ENCODE measurements at regions not wholly inside any gene's neighbourhood (a gene's known extent, or its start where the extent isn't known, plus 50 kb on each side); places are given as distances from the start of the nearest gene placed in this dataset.
"Not testable (repeated sequence)": the region's sequence is repeated elsewhere in the genome, so short reads cannot be mapped to it uniquely, and the experiment has no call there.

DNA sequence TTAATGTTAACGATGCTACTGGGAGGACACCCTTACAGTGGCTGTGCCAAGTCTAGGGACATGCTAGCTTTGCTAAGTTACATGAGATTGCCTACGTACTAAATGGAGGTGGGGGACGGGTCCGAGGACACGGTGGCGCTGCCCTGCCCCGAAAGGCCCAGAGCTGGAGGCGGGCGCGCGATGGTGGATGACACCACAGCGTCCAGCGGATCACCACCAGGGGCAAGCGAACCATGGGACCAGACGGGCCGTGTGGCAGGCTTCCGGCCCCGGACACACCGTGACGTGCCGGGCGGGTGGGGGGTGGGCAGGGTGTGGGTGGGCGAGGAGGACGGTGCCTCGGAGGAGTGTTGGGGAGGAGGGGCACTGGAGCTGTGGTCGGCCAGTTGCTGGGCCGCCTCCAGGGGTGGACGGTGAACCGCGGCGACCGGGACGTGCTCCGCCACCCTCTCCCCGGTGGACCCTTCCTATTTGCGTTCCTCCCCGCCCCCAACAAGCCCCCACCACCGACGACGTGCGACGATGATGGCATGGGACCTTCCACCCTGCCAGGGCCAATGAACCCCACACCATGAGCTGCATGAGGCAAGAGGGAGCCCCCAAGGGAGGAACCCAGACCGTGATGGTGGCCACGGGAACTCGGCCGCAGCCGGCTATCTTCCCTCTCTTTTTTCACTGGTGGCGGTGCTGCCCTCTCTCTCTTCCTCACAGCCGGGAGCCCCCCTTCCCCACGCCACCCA lies 773.3 kb upstream of the DEFB115 start:
- DNase-seq, result no peak

DNA sequence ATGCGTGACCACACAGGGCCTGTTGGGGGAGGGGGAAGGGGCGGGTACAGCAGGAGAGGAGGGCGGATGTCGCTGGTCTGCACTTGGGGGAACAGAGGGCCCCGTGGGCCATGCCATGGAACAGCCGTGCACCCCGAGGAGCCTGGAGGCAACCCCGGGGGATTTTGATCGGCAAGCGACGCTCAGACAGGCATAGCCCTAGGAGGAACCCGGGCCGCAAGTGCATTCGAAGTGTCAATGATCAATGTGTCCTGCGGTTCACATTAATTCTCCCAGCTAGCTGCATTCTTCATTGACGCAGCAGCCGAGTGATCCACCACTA lies 772.8 kb upstream of the DEFB115 start:
- DNase-seq, result no peak

DNA sequence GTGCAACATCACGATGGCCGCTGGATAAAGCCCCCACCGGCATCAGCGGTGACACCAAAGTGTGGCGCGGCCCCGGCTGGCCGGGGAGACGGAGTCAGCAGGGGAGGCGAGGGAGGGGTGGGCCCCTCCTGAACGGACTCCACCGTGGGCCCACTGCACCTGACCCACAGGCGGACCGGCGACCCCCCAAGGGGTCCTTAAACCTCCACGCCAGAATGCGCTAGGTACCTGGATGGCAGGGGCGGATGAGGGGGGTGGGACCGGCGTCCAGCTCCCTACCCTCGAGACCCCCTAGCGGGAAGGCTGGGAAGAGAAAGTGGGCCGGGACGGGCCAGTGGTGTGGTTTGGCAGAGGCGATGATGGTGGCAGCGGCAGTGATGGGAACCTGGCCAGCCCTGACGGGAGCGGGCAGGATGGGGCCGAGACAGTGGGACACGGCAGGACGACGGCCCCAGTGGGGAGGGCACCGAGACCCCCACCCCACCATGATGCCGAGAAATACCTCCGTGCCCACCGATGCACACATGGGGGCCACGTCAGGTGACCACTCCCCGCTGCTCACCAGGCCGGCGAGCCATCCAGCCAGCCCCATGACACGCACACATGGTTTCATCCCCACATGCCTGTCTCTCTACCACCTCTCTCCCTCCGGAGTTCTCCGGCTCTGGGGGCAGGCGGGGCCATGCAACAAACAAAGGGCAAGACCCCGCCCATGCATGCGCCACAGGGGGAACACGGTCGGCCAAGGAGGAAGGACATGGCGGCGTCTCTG lies 771.9 kb upstream of the DEFB115 start:
- no peak for DNase-seq

GRCh38 chr20:30486103-30486478 lies 771.4 kb upstream of the DEFB115 start:
- DNase-seq, result no peak

DNA sequence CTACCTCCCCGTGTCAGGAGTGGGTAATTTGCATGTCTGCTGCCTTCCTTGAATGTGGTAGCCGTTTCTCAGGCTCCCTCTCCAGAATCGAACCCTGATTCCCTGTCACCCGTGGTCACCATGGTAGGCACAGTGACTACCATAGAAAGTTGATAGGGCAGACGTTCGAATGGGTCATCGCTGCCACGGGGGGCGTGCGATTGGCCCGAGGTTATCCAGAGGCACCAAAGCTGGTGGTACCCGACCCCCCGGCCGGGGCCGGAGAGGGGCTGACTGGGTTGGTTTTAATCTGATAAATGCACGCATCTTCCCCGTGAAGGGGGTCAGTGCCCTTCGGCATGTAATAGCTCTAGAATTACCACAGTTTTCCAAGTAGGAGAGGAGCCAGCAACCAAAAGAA lies 770.0 kb upstream of the DEFB115 start:
- not testable (repeated sequence) for DNase-seq

DNA sequence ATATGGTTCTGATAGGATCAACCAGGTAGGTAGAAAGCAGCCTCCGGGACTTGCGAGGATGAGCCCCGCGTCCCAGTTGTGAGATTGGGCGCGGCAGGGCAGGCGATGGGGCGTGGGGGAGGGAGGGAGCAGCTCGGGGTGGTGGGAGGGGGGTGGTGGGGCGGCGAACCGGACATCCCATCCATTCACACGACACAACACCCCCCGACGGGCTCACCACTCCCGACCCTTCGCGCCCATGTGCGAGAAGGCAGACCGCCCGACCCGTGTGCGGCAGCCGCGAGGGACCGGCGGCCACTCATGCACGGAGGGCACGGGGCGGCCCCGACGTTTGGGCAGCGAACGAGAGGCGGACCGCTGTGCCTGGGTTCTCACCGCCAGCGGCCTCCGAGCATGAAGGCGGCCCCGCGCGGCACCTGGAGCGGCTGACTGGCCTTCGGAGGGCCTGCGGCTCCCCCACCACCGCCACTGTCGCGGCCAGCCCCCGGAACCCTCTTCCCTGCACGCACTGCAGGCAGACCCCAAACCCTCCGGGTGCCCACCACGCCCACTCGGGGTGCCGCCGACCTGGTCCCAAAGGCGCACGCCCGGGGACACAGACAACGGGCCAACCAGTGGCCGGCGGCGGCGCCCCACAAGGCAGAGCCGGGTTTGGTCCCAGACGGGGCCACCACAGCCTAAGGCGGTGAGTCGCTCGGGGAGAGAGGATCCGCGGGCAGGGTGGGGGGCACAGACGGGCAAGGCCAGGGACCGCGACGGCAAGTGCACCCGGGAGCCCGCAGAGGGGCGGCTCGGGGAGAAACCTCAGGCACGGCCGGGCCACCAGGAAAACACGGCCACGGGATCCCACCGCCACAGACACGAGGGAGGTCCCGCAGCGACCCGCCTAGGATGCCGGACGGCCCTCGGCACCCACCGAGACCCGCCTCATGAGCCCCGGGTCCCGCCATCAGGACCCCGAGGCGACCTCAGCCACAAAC lies 769.2 kb upstream of the DEFB115 start:
- no peak for DNase-seq

DNA sequence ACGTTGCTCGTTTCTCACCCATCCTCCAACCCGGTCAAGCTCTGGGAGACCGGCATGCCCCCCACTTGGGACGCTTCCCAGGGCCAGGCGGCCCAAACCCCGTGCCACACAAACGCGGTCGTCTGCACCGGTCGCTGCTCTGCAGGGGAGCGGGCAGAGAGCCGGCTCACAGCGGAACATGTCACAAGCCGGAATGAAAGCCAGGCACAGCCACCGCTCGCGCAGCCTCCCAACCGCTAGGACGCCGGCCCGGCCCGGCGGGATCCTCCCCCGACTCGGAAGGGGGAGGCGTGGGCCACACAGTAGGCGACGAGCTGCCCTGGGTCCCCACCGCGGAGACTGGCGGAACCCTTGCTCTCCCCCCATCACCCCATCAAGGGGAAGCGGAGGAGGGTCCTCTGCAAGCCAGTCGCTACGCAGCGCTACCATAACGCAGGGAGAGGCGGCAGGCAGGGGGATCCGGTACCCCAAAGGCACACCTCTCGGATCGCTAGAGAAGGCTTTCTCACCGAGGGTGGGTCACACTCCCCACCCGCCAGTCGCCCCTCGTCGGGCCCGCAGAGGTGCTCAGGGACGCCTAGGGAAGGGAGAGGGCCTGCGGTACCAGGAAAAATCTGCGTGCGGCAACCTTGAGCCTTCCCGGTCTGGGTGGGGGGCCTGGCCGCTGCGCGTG lies 768.4 kb upstream of the DEFB115 start:
- no peak for DNase-seq

- DNase-seq, result no peak
These were observed 767.9 kb upstream of the DEFB115 start for GRCh38 chr20:30489614-30490003.

- DNase-seq, result no peak
These were observed 766.4 kb upstream of the DEFB115 start for GRCh38 chr20:30491016-30491415.

GRCh38 chr20:30496656-30497055 lies 760.8 kb upstream of the DEFB115 start:
- DNase-seq, result not testable (repeated sequence)

DNA sequence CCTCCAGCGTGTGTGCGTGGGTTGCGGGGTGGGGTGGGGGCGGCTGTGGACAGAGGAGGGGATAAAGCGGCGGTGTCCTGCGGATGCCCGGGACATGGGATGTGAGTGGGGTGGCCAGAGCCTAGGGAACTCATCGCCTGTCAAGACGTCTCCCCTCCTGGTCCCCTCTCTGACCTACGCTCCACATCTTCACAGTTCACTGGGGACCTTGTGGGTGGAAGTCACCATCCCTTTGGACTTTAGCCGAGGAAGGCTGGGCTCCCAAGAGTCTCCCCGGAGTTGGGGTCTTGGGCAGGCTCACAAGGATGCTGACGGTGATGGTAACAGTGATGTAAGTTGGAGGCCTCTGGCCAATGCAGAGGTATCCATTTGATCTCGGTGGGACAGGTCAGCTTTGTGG lies 760.3 kb upstream of the DEFB115 start:
- not testable (repeated sequence) for DNase-seq

GRCh38 chr20:30499123-30499522 lies 758.3 kb upstream of the DEFB115 start:
- DNase-seq, result no peak

GRCh38 chr20:30499716-30500446 lies 757.6 kb upstream of the DEFB115 start:
- not testable (repeated sequence) for DNase-seq

- DNase-seq, result not testable (repeated sequence)
These were observed 757.0 kb upstream of the DEFB115 start for GRCh38 chr20:30500447-30500820.

GRCh38 chr20:30500829-30501440 lies 756.5 kb upstream of the DEFB115 start:
- DNase-seq, result no peak

- DNase-seq, result no peak
These were observed 754.8 kb upstream of the DEFB115 start for GRCh38 chr20:30502670-30503069.

DNA sequence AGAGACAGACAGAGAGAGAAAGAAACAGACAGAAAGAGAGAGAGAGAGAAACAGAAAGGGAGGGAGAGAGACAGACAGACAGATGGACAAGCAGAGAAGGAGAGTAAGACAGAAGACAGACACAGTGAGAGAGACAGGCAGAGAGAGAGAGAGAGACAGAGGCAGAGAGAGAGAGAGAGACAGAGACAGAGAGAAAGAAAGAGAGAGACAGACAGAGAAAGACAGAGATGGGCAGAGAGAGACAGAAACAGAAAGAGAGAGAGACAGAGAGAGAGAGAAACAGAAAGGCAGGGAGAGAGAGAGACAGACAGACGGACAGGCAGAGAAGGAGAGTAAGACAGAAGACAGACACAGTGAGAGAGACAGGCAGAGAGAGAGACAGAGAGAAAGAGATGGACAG lies 754.3 kb upstream of the DEFB115 start:
- not testable (repeated sequence) for DNase-seq

DNA sequence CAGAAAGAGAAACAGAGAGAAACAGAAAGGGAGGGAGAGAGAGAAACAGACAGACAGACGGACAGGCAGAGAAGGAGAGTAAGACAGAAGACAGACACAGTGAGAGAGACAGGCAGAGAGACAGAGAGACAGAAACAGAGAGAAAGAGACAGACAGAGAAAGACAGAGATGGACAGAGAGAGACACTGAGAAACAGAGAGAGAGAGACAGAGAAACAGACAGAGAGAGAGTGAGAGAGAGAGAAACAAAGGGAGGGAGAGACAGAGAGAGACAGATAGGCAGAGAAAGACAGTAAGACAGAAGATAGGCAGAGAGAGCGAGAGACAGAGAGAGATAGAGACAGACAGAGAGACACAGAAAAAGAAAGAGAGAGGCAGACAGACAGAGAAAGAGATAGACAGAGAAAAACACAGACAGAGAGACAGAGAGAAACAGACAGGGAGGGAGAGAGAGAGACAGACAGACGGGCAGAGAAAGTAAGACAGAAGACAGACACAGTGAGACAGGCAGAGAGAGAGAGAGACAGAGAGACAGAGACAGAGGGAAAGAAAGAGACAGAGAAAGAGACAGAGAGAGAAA lies 753.4 kb upstream of the DEFB115 start:
- DNase-seq, result no peak

DNA sequence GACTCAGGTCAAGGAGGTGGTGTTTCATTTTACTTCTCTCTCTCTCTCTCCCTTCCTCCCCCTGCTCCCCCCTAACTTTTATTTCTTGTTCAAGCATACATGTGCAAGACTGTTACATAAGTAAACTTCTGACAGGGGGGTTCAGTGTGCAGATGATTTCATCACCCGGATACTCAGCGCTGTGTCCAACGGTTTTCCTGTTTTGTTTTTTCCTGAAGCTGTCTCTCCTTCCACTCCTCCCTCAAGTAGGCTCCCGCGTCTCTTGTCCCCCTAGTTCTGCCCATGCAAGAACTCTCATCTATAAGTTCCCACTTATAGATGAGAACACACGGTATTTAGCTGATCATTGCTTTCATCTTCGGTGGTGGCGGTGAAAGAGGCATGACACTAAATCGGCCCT lies 751.9 kb upstream of the DEFB115 start:
- DNase-seq, result no peak

DNA sequence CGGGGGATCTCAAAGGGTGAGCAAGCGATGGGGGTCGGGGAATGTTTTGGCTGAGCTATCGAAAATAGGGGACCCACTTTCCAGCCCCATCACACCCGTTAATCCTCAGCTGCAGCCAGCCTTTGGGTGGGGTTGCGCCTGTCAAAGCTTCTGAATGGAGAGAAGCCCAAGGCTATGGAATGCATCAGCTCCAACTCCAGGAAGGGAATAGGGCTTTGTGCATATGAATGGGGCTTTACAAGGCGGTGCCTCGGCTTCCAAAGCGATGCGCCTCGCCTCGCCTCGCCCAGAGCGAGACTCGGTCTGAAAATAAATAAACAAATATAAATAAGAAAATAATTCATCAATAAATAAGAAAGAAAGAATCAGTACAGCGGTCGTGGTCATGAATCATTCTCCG lies 751.4 kb upstream of the DEFB115 start:
- no peak for DNase-seq

GRCh38 chr20:30508382-30508781 lies 749.1 kb upstream of the DEFB115 start:
- DNase-seq, result not testable (repeated sequence)

Measured in stimulated activated CD4-positive, alpha-beta T cell treated with anti-CD3 and anti-CD28 coated beads, Interleukin-12 subunit alpha, Interleukin-12 subunit beta, amount 100 ng/mL, for 4 hours (primary cell).